Choroid plexus epithelial cell (primary cell): ENCODE measurements at regions not wholly inside any gene's neighbourhood (a gene's known extent, or its start where the extent isn't known, plus 50 kb on each side); places are given as distances from the start of the nearest gene placed in this dataset.

ENCODE experiments used
- DNase-seq: peaks from one replicate; pipeline ENCODE4 v3.0.0-alpha.2; 2010; ENCODE audit warnings: low read depth
- H3K4me3 ChIP-seq: 2 replicates; pipeline ENCODE4 v1.5.1; 2011; ENCODE audit warnings: low read depth, mild to moderate bottlenecking, control low read depth, low read length, moderate library complexity
- CTCF ChIP-seq: conservative IDR thresholded peaks from 2 replicates; pipeline ENCODE4 v1.5.1; 2011; ENCODE audit warnings: low read depth, mild to moderate bottlenecking, control low read depth, inconsistent platforms, low read length, moderate library complexity

GRCh38 chr2:53202063-53202462, 565.5 kb upstream of the CHAC2 start:
- peak; percentile 34 for TF ChIP-seq CTCF
- DNase-seq, result peak; percentile 79

GRCh38 chr2:53200072-53200471, 567.5 kb upstream of the CHAC2 start:
- no peak overlapping the region for H3K4me3 ChIP-seq
- DNase-seq, result no peak
- no peak for TF ChIP-seq CTCF

More at GRCh38 chr2:53202063-53202462, 565.5 kb upstream of the CHAC2 start:
- no peak overlapping the region for H3K4me3 ChIP-seq

DNA sequence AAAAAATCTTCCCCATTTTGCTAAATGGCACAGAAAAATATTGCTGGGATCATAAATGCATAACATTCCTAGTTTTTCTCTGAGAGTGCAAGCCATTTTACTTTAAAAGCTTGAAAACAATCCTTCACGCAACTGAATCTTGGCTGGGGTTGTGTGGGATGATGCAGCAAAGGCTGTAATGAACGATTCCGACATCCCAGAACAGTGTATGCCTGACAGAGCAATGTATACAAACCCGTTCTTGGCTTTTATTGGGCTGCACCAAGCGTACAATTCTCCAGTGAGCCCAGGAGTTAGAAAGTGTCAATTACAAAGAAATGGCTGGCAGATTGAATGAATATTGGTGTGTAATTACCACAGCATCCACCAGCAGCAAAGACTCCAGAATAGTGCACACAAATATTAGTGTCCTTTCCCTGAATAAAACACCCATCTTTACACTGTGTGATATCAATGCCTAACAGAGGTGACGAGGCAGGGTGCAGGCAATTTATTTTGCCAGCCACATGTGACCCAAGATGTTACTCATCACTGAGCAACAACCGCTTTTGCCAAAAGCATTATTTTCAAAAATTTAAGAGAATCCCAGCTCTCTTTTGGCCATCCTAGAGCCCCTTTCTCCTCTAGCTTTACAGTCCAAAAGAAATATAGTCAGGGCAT, 578.6 kb upstream of the CHAC2 start:
- no peak overlapping the region for H3K4me3 ChIP-seq
- TF ChIP-seq CTCF, result no peak
- DNase-seq, result no peak

DNA sequence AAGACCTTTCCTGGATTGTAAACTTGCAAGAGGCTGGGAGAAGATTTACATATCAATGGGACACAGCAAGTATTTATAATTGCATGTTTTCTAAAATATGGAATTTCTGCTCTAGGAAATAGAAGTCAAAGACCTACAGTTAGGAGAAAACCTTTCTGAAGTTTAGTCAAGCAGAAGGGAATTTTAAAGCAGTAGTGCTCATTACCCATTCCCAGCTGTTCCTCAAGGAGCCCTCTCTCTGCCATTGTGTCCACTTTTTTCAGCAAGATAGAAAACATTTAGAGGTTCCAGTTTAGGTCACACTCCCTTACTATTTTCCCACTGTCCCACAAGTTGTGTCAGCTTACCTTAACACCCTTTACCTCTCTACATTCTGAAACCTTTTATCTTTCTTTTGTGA, 584.0 kb upstream of the CHAC2 start:
- DNase-seq, result no peak
- no peak overlapping the region for H3K4me3 ChIP-seq
- no peak for TF ChIP-seq CTCF

GRCh38 chr2:53182601-53183000, 585.0 kb upstream of the CHAC2 start:
- H3K4me3 ChIP-seq, result no peak overlapping the region
- no peak for DNase-seq
- no peak for TF ChIP-seq CTCF

- no peak for TF ChIP-seq CTCF
- H3K4me3 ChIP-seq, result no peak overlapping the region
- DNase-seq, result no peak
Measured at GRCh38 chr2:53181759-53182158, 585.8 kb upstream of the CHAC2 start.

GRCh38 chr2:53177327-53177726, 590.3 kb upstream of the CHAC2 start:
- H3K4me3 ChIP-seq, result no peak overlapping the region
- no peak for TF ChIP-seq CTCF
- no peak for DNase-seq
